B cell (primary cell): ENCODE measurements at regions not wholly inside any gene's neighbourhood (a gene's known extent, or its start where the extent isn't known, plus 50 kb on each side); places are given as distances from the start of the nearest gene placed in this dataset.
"Not testable (repeated sequence)": the region's sequence is repeated elsewhere in the genome, so short reads cannot be mapped to it uniquely, and the experiment has no call there.

ENCODE experiments used
- EZH2 ChIP-seq: IDR thresholded peaks from 2 replicates; pipeline ENCODE4 v1.6.1; 2012; ENCODE audit warnings: borderline replicate concordance, low read depth, mild to moderate bottlenecking, moderate library complexity, low read length; ENCODE audit not compliant: insufficient read depth, poor library complexity, severe bottlenecking
- TF ChIP-seq, protein P1 (sequence below): fragments of 200-600 bp; IDR thresholded peaks from one replicate; pipeline ENCODE4 v1.8.0; 2022; ENCODE audit warnings: antibody characterized with exemption, mild to moderate bottlenecking

DNA sequence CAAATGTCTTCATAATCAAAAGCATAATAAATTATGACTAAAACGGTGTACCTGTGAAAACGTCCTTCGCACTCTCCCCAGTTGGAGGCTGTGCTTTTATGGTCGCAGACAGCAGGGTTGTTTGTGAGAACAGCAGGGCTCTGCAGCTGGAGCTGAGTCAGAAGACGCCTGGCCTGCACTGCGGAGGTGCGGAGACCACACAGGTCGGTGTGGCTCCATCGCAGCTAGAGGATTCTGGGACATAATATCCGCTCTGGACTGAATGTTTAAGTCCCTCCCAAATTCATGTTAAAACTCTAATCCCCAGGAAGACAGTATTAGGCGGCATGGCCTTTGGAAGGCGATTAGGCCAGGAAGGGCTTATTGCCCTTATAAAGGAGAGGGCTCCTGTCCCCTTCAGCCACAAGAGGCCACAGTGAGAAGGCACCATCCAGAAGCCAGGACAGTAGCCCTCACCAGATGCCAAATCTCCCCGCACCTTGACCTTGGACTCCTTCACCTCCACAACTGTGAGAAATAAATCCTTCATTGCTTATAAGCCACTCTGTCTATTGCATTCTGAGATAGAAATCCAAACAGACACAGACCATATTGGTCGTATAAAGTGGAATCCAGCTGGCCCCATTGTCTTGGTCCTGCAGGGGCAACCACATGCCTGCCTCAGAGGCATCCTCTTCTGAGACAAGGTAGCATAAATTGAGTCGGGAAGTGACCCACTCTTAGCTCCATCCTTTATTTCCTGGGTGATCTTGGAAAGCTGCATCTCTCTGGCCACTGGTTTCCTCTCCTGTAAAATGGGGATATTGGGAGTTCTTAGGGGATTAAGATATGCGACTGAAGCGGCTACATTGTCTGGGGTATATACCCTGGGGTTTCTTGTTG lies 749.7 kb upstream of the TPTE start:
- TF ChIP-seq, protein P1, sequence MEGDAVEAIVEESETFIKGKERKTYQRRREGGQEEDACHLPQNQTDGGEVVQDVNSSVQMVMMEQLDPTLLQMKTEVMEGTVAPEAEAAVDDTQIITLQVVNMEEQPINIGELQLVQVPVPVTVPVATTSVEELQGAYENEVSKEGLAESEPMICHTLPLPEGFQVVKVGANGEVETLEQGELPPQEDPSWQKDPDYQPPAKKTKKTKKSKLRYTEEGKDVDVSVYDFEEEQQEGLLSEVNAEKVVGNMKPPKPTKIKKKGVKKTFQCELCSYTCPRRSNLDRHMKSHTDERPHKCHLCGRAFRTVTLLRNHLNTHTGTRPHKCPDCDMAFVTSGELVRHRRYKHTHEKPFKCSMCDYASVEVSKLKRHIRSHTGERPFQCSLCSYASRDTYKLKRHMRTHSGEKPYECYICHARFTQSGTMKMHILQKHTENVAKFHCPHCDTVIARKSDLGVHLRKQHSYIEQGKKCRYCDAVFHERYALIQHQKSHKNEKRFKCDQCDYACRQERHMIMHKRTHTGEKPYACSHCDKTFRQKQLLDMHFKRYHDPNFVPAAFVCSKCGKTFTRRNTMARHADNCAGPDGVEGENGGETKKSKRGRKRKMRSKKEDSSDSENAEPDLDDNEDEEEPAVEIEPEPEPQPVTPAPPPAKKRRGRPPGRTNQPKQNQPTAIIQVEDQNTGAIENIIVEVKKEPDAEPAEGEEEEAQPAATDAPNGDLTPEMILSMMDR, result not testable (repeated sequence)
- not testable (repeated sequence) for TF ChIP-seq EZH2
